Vagina (tissue), 2 donors: ENCODE measurements at regions not wholly inside any gene's neighbourhood (a gene's known extent, or its start where the extent isn't known, plus 50 kb on each side); places are given as distances from the start of the nearest gene placed in this dataset.

Experiments used
- CTCF ChIP-seq, 3 experiments: fragments of 450-650 bp in 2 of 3; fragments of 200-600 bp in 1 of 3; sonication (generic) in 1 of 3; IDR thresholded peaks; one replicate each; pipeline ENCODE4 v1.5.1; 2017 to 2019; ENCODE audit warnings: antibody characterized with exemption in 3 of 3, mild to moderate bottlenecking in 2 of 3, moderate library complexity in 2 of 3
- POLR2A ChIP-seq, 2 donors: fragments of 450-650 bp; IDR thresholded peaks; one replicate each; pipeline ENCODE4 v1.6.1; 2017; ENCODE audit warnings: antibody characterized with exemption in 2 of 2, mild to moderate bottlenecking in 2 of 2, moderate library complexity in 2 of 2
- POLR2AphosphoS5 ChIP-seq, 2 donors: sonication (generic); formaldehyde crosslinking; IDR thresholded peaks; one replicate each; pipeline ENCODE4 v1.9.0; 2017; ENCODE audit warnings: antibody characterized with exemption in 2 of 2, mild to moderate bottlenecking in 2 of 2, low read depth in 1 of 2; ENCODE audit not compliant: insufficient read depth in 1 of 2

- no peak for TF ChIP-seq CTCF (IDR thresholded peaks at IDR 0.05)
- TF ChIP-seq POLR2A (IDR thresholded peaks at IDR 0.05) = no peak
- TF ChIP-seq POLR2AphosphoS5 (IDR thresholded peaks at IDR 0.05; ENCODE audit: insufficient read depth in 1 of 2, low read depth in 1 of 2) = no peak
Measured at GRCh38 chr11:70942593-70942992, 309.8 kb downstream of the SHANK2 start.
